K562 (cell line): ENCODE measurements at regions not wholly inside any gene's neighbourhood (a gene's known extent, or its start where the extent isn't known, plus 50 kb on each side); places are given as distances from the start of the nearest gene placed in this dataset.

ENCODE experiments used
- ATAC-seq: fragments of 200-7000 bp; cut with Tn5 transposase; 3 replicates; pipeline ENCODE4 v1.9.1; 2020; ENCODE audit warnings: moderate library complexity
- BruUV-seq: library from RNA; stranded (reverse); fragments of 400-500 nt; replicated peaks from 2 replicates; lab custom pipeline; 2021; lab: Mats Ljungman, UMichigan
- CTCF ChIA-PET: fragments of 300-600 bp; formaldehyde crosslinking; extraction: SDS; loops from one replicate; lab custom pipeline; 2021; ENCODE audit warnings: low intra/inter-chr PET ratio; lab: Yijun Ruan, JAX
- POLR2A ChIA-PET: fragments of 300-600, 350-650 bp; sonication (Branson Sonifier 250); formaldehyde crosslinking; extraction: SDS; loops from one replicate; lab custom pipeline; 2021; ENCODE audit warnings: antibody characterized with exemption, inconsistent platforms; lab: Yijun Ruan, JAX
- DNase-seq, 4 experiments: peaks; one replicate each; pipeline versions ENCODE4 v3.0.0 to v3.0.0-alpha.2; 2011 to 2018; ENCODE audit warnings: low spot score in 3 of 4, mixed read lengths in 3 of 4; ENCODE audit errors: extremely low read depth in 1 of 4
- FAIRE-seq: peaks from 2 replicates; lab custom pipeline; 2011; peaks lifted over from hg19 to GRCh38; lab: Jason Lieb, UNC
- H2AFZ ChIP-seq: 2 replicates; pipeline ENCODE4 v1.6.0; 2011; ENCODE audit warnings: low read depth, low read length, control low read depth, inconsistent platforms
- H3K27ac ChIP-seq: fragments of 200-600 bp; 3 replicates; pipeline ENCODE4 v1.8.0; 2011; ENCODE audit warnings: low read depth, mild to moderate bottlenecking, control low read depth, inconsistent platforms, low read length, moderate library complexity, mixed read lengths; ENCODE audit errors: extremely low read depth
- H3K27me3 ChIP-seq, 2 experiments: fragments of 300-600 bp in 1 of 2; 2 replicates in 1 of 2; 3 replicates in 1 of 2; pipeline versions ENCODE4 v1.6.0 to v1.8.0; 2011; ENCODE audit warnings: inconsistent platforms in 2 of 2, low read length in 2 of 2, mild to moderate bottlenecking in 1 of 2, mixed read lengths in 1 of 2, moderate library complexity in 1 of 2; ENCODE audit not compliant: control insufficient read depth in 2 of 2, insufficient read depth in 2 of 2
- H3K36me3 ChIP-seq: fragments of 300-600 bp; 3 replicates; pipeline ENCODE4 v1.8.0; 2011; ENCODE audit warnings: mild to moderate bottlenecking, low read length, inconsistent platforms; ENCODE audit not compliant: control insufficient read depth, insufficient read depth
- H3K4me1 ChIP-seq, 2 experiments: fragments of 200-600 bp in 1 of 2; replicated peaks in 1 of 2; 2 replicates in 1 of 2; 3 replicates in 1 of 2; pipeline versions ENCODE4 v1.5.1 to v1.8.0; 2011; ENCODE audit warnings: inconsistent platforms in 2 of 2, low read length in 2 of 2, mild to moderate bottlenecking in 1 of 2, mixed read lengths in 1 of 2, moderate library complexity in 1 of 2; ENCODE audit not compliant: control insufficient read depth in 2 of 2, insufficient read depth in 2 of 2
- H3K4me2 ChIP-seq: 2 replicates; pipeline ENCODE4 v1.6.1; 2011; ENCODE audit warnings: low read length, control low read depth, inconsistent platforms, mixed read lengths; ENCODE audit not compliant: insufficient read depth
- H3K4me3 ChIP-seq: fragments of 200-600 bp; sonication (generic), shearing (Covaris generic); 2 replicates; pipeline ENCODE4 v1.5.1; 2016; ENCODE audit warnings: control low read depth, inconsistent platforms
- H3K79me2 ChIP-seq: fragments of 200-600 bp; 3 replicates; pipeline ENCODE4 v1.8.0; 2011; ENCODE audit warnings: low read length, inconsistent platforms; ENCODE audit not compliant: control insufficient read depth, insufficient read depth
- H3K9ac ChIP-seq, 2 experiments: 2 replicates each; pipeline versions ENCODE4 v1.6.0 to v1.6.1; 2011; ENCODE audit warnings: low read depth in 2 of 2, low read length in 2 of 2, control low read depth in 1 of 2, inconsistent platforms in 1 of 2, mild to moderate bottlenecking in 1 of 2, mixed read lengths in 1 of 2; ENCODE audit not compliant: insufficient read depth in 1 of 2
- H3K9me1 ChIP-seq: one replicate; pipeline ENCODE4 v1.6.0; 2011; ENCODE audit warnings: inconsistent platforms, mild to moderate bottlenecking, low read length, moderate library complexity; ENCODE audit not compliant: control insufficient read depth, insufficient read depth
- H3K9me3 ChIP-seq: replicated peaks from 2 replicates; pipeline ENCODE4 v1.5.1; 2011; ENCODE audit warnings: low read depth, low read length, inconsistent platforms; ENCODE audit not compliant: control insufficient read depth, insufficient read depth
- H4K20me1 ChIP-seq: replicated peaks from 2 replicates; pipeline ENCODE4 v1.6.1; 2011; ENCODE audit warnings: low read length, inconsistent platforms, mixed read lengths; ENCODE audit not compliant: control insufficient read depth, insufficient read depth
- DACH1 ChIP-seq: fragments of 450-650 bp; IDR thresholded peaks from 2 replicates; pipeline ENCODE4 v1.6.1; 2018; ENCODE audit not compliant: partially characterized antibody
- MAFG ChIP-seq: fragments of 450-650 bp; conservative IDR thresholded peaks from 2 replicates; pipeline ENCODE4 v1.6.1; 2016; ENCODE audit warnings: missing genetic modification characterization, missing compliant biosample characterization
- MEF2D ChIP-seq: conservative IDR thresholded peaks from 2 replicates; pipeline ENCODE4 v1.6.1; 2016; ENCODE audit warnings: low read depth, missing genetic modification characterization, missing compliant biosample characterization
- NFIX ChIP-seq: fragments of 250-450 bp; sonication (Bioruptor Pico); IDR thresholded peaks from 2 replicates; pipeline ENCODE4 v1.4.0; 2020; ENCODE audit warnings: low read depth, mild to moderate bottlenecking, moderate library complexity
- NR1H2 ChIP-seq: sonication (generic); formaldehyde crosslinking; IDR thresholded peaks from 2 replicates; pipeline ENCODE4 v1.4.0; 2020; ENCODE audit warnings: mild to moderate bottlenecking, missing genetic modification reagents
- PTBP1 ChIP-seq: fragments of 200-400 bp; formaldehyde crosslinking; IDR thresholded peaks from 2 replicates; pipeline ENCODE4 v1.6.1; 2017; ENCODE audit warnings: low read depth, low read length
- RAD21 ChIP-seq, 2 experiments: fragments of 250-450 bp in 1 of 2; fragments of 450-650 bp in 1 of 2; sonication (Bioruptor Pico) in 1 of 2; formaldehyde crosslinking in 1 of 2; IDR thresholded peaks in 1 of 2; conservative IDR thresholded peaks in 1 of 2; 2 replicates each; pipeline versions ENCODE4 v1.4.0 to v1.8.0; 2020 to 2022; ENCODE audit warnings: mild to moderate bottlenecking in 2 of 2, moderate library complexity in 1 of 2
- RB1 ChIP-seq: fragments of 450-650 bp; IDR thresholded peaks from 2 replicates; pipeline ENCODE4 v1.6.1; 2017; ENCODE audit warnings: low read depth, mild to moderate bottlenecking
- RNF2 ChIP-seq: sonication (generic); IDR thresholded peaks from 2 replicates; pipeline ENCODE4 v1.6.1; 2016
- U2AF2 ChIP-seq: fragments of 200-400 bp; formaldehyde crosslinking; optimal IDR thresholded peaks from 2 replicates; pipeline ENCODE3; 2017; ENCODE audit warnings: low read depth, mild to moderate bottlenecking, low read length
- ZFP36 ChIP-seq: fragments of 150-350 bp; IDR thresholded peaks from 2 replicates; pipeline ENCODE4 v1.6.1; 2018; ENCODE audit warnings: low read length, low read depth; ENCODE audit not compliant: partially characterized antibody
- ZNF24 ChIP-seq: fragments of 450-650 bp; IDR thresholded peaks from 2 replicates; pipeline ENCODE4 v1.6.1; 2016
- ZNF584 ChIP-seq: fragments of 200-800 bp; sonication (Bioruptor generic); IDR thresholded peaks from 2 replicates; pipeline ENCODE4 v1.6.1; 2016; ENCODE audit warnings: low read depth, mild to moderate bottlenecking, missing genetic modification characterization, missing compliant biosample characterization
- WGBS: fragments of 100-300 bp; shearing (Covaris generic); methylation state at CpG from one replicate; pipeline ENCODE4 v1.1.6; 2016; ENCODE audit warnings: low coverage, mixed read lengths; ENCODE audit not compliant: insufficient coverage; ENCODE audit errors: missing lambda C conversion rate; 5-methylcytosine and 5-hydroxymethylcytosine counted together
- in situ Hi-C: fragments of 300-500 bp; cut with MboI; formaldehyde crosslinking; loops from 4 replicates; pipeline ENCODE4 v1.15.0; 2018; ENCODE audit warnings: inconsistent platforms, mixed read lengths
- intact Hi-C: fragments of 100-400 bp; cut with micrococcal nuclease; formaldehyde crosslinking; loops from 2 replicates; pipeline ENCODE4 v1.14.2; 2022
- TF ChIP-seq, protein P1 (sequence below): sonication (generic); formaldehyde crosslinking; IDR thresholded peaks from 2 replicates; pipeline ENCODE4 v1.8.1; 2023; ENCODE audit warnings: missing genetic modification reagents, mild to moderate bottlenecking, borderline replicate concordance
- TF ChIP-seq, protein P2 (sequence below): fragments of 200-800 bp; sonication (Bioruptor generic); IDR thresholded peaks from 2 replicates; pipeline ENCODE4 v1.6.1; 2016; ENCODE audit warnings: missing genetic modification characterization, missing compliant biosample characterization

DNA sequence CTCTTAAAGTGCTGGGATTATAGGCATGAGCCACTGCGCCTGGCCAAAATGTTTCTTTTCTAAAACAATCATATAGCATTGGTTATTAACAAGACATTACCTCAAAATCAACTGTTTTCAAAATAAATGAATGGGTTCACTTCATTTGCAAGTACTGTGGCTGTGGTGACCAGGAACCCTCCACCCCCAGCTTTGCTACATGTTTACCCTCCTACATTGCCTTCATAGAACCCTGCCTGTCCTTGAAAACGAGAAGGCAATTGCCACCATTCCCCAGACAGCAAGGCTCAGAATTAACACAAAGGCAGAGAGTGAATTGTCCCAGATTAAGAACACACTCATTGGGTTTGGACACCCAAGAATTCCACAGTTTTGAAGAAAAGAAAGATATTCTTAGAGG is 116.6 kb upstream of the LGSN start:
- H3K9ac ChIP-seq, result no peak overlapping the region
- 0% methylated on average over 2 of the region's 2 CpGs for WGBS
- ChIA-PET POLR2A (no interaction called here), CTCF (no interaction called here)
- H3K9me3 ChIP-seq, result no peaks in the 10 kb centered on the region
- H2AFZ ChIP-seq, result no peak overlapping the region
- TF ChIP-seq RAD21 (CRISPR knock-in tag; conservative IDR thresholded peaks at IDR 0.05 in 1 of 2, IDR thresholded peaks at IDR 0.05 in 1 of 2) (no peak), U2AF2 (no peak), MAFG (tag) (no peak), NR1H2 (CRISPR knock-in tag) (no peak), MEF2D (no peak), PTBP1 (no peak), RNF2 (no peak), ZFP36 (no peak), ZNF24 (no peak), DACH1 (no peak), RB1 (no peak), NFIX (CRISPR knock-in tag) (no peak), ZNF584 (CRISPR knock-in tag) (no peak)
- TF ChIP-seq, protein P1, sequence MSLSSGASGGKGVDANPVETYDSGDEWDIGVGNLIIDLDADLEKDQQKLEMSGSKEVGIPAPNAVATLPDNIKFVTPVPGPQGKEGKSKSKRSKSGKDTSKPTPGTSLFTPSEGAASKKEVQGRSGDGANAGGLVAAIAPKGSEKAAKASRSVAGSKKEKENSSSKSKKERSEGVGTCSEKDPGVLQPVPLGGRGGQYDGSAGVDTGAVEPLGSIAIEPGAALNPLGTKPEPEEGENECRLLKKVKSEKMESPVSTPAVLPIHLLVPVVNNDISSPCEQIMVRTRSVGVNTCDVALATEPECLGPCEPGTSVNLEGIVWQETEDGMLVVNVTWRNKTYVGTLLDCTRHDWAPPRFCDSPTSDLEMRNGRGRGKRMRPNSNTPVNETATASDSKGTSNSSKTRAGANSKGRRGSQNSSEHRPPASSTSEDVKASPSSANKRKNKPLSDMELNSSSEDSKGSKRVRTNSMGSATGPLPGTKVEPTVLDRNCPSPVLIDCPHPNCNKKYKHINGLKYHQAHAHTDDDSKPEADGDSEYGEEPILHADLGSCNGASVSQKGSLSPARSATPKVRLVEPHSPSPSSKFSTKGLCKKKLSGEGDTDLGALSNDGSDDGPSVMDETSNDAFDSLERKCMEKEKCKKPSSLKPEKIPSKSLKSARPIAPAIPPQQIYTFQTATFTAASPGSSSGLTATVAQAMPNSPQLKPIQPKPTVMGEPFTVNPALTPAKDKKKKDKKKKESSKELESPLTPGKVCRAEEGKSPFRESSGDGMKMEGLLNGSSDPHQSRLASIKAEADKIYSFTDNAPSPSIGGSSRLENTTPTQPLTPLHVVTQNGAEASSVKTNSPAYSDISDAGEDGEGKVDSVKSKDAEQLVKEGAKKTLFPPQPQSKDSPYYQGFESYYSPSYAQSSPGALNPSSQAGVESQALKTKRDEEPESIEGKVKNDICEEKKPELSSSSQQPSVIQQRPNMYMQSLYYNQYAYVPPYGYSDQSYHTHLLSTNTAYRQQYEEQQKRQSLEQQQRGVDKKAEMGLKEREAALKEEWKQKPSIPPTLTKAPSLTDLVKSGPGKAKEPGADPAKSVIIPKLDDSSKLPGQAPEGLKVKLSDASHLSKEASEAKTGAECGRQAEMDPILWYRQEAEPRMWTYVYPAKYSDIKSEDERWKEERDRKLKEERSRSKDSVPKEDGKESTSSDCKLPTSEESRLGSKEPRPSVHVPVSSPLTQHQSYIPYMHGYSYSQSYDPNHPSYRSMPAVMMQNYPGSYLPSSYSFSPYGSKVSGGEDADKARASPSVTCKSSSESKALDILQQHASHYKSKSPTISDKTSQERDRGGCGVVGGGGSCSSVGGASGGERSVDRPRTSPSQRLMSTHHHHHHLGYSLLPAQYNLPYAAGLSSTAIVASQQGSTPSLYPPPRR (CRISPR knock-in tag), result no peak
- TF ChIP-seq, protein P2, sequence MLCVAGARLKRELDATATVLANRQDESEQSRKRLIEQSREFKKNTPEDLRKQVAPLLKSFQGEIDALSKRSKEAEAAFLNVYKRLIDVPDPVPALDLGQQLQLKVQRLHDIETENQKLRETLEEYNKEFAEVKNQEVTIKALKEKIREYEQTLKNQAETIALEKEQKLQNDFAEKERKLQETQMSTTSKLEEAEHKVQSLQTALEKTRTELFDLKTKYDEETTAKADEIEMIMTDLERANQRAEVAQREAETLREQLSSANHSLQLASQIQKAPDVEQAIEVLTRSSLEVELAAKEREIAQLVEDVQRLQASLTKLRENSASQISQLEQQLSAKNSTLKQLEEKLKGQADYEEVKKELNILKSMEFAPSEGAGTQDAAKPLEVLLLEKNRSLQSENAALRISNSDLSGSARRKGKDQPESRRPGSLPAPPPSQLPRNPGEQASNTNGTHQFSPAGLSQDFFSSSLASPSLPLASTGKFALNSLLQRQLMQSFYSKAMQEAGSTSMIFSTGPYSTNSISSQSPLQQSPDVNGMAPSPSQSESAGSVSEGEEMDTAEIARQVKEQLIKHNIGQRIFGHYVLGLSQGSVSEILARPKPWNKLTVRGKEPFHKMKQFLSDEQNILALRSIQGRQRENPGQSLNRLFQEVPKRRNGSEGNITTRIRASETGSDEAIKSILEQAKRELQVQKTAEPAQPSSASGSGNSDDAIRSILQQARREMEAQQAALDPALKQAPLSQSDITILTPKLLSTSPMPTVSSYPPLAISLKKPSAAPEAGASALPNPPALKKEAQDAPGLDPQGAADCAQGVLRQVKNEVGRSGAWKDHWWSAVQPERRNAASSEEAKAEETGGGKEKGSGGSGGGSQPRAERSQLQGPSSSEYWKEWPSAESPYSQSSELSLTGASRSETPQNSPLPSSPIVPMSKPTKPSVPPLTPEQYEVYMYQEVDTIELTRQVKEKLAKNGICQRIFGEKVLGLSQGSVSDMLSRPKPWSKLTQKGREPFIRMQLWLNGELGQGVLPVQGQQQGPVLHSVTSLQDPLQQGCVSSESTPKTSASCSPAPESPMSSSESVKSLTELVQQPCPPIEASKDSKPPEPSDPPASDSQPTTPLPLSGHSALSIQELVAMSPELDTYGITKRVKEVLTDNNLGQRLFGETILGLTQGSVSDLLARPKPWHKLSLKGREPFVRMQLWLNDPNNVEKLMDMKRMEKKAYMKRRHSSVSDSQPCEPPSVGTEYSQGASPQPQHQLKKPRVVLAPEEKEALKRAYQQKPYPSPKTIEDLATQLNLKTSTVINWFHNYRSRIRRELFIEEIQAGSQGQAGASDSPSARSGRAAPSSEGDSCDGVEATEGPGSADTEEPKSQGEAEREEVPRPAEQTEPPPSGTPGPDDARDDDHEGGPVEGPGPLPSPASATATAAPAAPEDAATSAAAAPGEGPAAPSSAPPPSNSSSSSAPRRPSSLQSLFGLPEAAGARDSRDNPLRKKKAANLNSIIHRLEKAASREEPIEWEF, result no peak
- FAIRE-seq, result no peak
- H3K4me1 ChIP-seq, result no peaks in the 10 kb centered on the region
- H3K27ac ChIP-seq, result no peak overlapping the region
- no peaks in the 10 kb centered on the region for H3K27me3 ChIP-seq
- no TSS peak for BruUV-seq
- H4K20me1 ChIP-seq, result no peaks in the 10 kb centered on the region
- H3K36me3 ChIP-seq, result no peaks in the 10 kb centered on the region
- no peak for DNase-seq
- ATAC-seq, result no peak
- H3K4me3 ChIP-seq, result no peak overlapping the region
- in situ Hi-C loops (no loop called here), intact Hi-C loops (no loop called here)
- no peaks in the 10 kb centered on the region for H3K9me1 ChIP-seq
- H3K79me2 ChIP-seq, result no peaks in the 10 kb centered on the region
- H3K4me2 ChIP-seq, result no peak overlapping the region
